ENCODE measurements at regions not wholly inside any gene's neighbourhood (a gene's known extent, or its start where the extent isn't known, plus 50 kb on each side); places are given as distances from the start of the nearest gene placed in this dataset.
"Not testable (repeated sequence)": the region's sequence is repeated elsewhere in the genome, so short reads cannot be mapped to it uniquely, and the experiment has no call there.

DNA sequence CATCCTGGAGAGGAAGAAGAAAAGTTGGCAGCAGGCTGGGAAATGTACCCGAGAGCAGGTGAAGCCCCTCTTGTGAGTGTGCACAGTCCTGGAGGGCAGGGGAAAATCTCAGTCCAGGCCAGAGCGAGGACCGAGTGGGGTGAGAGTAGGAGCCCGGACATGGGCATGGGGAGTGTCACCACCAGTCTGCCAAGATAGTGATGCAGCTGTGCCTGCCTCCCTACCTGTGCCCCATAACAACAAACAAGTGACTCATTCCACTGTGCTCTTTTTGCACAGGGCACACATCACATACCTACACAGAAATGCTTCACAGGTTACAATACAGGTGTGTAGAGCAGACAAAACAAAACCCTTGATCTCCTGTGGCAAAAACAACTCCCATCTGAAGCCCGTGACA, 205.9 kb upstream of the PELI2 start:
- no peaks in the 10 kb centered on the region for H3K9me3 ChIP-seq
- H3K4me3 ChIP-seq, result no peak overlapping the region
- H3K4me1 ChIP-seq, result peaks cover 3% of the 10 kb centered on the region
- H3K27me3 ChIP-seq, result no peaks in the 10 kb centered on the region
- no peak overlapping the region for H3K27ac ChIP-seq
- DNase-seq (ENCODE audit: low spot score in 2 of 2), result no peak
- H3K36me3 ChIP-seq, result no peaks in the 10 kb centered on the region
- 80% methylated on average over 5 of the region's 5 CpGs for WGBS
- TF ChIP-seq POLR2AphosphoS5 (IDR thresholded peaks at IDR 0.05) (no peak), EP300 (IDR thresholded peaks at IDR 0.05) (no peak)

DNA sequence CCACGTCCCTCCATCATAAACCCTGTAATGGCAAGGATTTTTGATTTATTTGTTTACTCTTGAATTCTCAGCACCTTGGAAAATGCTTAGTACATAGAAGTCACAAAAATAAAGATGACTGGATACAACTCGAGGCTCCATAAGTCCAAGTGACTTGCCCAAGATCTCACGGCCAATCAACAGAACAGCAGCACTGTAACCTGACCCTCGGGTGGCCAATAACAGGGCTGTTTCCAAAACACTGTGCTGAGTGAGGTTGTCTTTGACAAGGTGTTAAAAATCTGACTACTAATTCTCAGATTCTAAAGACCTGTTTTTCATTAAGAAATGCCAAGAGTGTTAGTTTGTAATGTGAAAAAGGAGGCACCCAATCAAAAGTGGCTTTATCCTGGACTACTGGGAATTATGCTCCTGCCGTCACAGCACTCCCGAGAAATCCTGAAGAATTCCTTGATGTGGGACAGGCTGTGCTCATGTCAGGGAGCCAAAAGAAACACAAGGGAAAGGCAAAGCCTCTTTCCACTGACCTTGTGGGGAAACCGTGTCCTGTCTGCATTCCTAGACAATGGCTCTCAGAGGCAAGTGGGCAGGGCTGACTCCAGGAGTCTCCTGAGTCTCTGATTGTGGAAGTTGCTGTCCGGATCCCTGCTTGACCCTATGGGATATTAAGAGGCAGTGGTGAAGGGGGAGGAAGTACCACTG, 204.7 kb upstream of the PELI2 start:
- Histone ChIP-seq H3K27ac (no peak overlapping the region), H3K9me3 (no peaks in the 10 kb centered on the region), H3K4me3 (no peak overlapping the region), H3K4me1 (peaks cover 3% of the 10 kb centered on the region), H3K36me3 (no peaks in the 10 kb centered on the region), H3K27me3 (no peaks in the 10 kb centered on the region)
- no peak for DNase-seq (ENCODE audit: low spot score in 2 of 2)
- no peak for TF ChIP-seq EP300 (IDR thresholded peaks at IDR 0.05)
- 59% methylated on average over 7 of the region's 8 CpGs for WGBS

DNA sequence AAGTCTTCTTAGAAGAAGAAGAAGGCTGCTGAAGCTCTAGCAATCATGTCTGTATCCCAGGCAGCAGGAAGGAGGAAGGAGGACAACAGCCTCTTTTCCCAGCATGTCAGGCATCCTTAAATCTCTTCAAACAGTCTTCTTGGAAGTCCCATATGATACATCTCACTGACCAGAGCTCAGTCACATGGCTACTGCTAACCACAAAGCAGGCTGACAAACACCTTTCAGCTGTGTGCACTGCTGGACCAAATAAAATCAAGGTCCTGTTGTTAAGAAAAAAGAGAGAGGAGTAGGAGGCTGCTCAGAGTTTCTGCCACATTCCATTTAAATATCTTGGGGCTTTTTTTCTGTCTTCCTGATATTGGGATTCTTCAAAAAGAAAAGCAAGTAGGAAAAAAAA, 203.4 kb upstream of the PELI2 start:
- no peak for DNase-seq (ENCODE audit: low spot score in 2 of 2)
- no peak overlapping the region for H3K4me3 ChIP-seq
- H3K27me3 ChIP-seq, result no peaks in the 10 kb centered on the region
- H3K36me3 ChIP-seq, result no peaks in the 10 kb centered on the region
- TF ChIP-seq POLR2AphosphoS5 (IDR thresholded peaks at IDR 0.05) (no peak), POLR2A (IDR thresholded peaks at IDR 0.05) (no peak), EP300 (IDR thresholded peaks at IDR 0.05) (no peak)
- TF ChIP-seq, protein P1, sequence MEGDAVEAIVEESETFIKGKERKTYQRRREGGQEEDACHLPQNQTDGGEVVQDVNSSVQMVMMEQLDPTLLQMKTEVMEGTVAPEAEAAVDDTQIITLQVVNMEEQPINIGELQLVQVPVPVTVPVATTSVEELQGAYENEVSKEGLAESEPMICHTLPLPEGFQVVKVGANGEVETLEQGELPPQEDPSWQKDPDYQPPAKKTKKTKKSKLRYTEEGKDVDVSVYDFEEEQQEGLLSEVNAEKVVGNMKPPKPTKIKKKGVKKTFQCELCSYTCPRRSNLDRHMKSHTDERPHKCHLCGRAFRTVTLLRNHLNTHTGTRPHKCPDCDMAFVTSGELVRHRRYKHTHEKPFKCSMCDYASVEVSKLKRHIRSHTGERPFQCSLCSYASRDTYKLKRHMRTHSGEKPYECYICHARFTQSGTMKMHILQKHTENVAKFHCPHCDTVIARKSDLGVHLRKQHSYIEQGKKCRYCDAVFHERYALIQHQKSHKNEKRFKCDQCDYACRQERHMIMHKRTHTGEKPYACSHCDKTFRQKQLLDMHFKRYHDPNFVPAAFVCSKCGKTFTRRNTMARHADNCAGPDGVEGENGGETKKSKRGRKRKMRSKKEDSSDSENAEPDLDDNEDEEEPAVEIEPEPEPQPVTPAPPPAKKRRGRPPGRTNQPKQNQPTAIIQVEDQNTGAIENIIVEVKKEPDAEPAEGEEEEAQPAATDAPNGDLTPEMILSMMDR (IDR thresholded peaks at IDR 0.05), result no peak
- no peaks in the 10 kb centered on the region for H3K9me3 ChIP-seq
- peaks cover 3% of the 10 kb centered on the region for H3K4me1 ChIP-seq
- H3K27ac ChIP-seq, result no peak overlapping the region

DNA sequence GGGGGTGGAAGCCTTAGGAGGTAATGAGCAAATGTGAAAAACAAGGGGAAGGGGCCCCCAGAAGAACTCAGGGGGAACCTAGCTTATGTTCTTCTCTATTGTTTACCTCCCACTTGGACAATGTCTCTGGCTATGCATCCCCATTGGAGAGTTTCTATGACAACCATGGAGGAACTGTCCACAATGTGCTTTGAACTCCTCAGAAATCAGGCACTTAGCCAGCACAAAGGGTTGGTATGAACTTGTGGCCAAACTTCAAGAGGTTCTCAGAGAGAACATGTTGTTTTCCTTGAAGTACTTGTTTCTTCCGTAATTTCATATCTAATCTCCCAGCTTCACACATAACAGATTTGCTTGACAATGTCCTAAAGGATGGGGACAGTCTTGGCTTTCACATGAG, 202.8 kb upstream of the PELI2 start:
- Histone ChIP-seq H3K9me3 (no peaks in the 10 kb centered on the region), H3K4me3 (no peak overlapping the region), H3K36me3 (no peaks in the 10 kb centered on the region), H3K4me1 (peaks cover 3% of the 10 kb centered on the region), H3K27me3 (no peaks in the 10 kb centered on the region), H3K27ac (no peak overlapping the region)
- 74% methylated on average over 1 of the region's 1 CpG for WGBS
- TF ChIP-seq POLR2AphosphoS5 (IDR thresholded peaks at IDR 0.05) (no peak), EP300 (IDR thresholded peaks at IDR 0.05) (no peak), POLR2A (IDR thresholded peaks at IDR 0.05) (no peak)
- TF ChIP-seq, protein P1 (IDR thresholded peaks at IDR 0.05), result no peak
- DNase-seq (ENCODE audit: low spot score in 2 of 2), result no peak

DNA sequence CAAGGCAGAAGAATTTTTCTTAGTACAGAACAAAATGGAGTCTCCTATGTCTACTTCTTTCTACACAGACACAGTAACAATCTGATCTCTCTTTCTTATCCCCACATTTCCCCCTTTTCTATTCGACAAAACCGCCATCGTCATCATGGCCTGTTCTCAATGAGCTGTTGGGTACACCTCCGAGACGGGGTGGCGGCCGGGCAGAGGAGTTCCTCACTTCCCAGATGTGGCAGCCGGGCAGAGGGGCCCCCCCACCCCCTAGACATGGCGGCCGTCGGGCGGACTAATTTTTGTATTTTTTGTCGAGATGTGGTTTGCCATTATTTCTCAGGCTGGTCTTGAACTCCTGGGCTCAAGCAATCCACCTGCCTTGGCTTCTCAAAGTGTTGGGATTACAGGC, 198.4 kb upstream of the PELI2 start:
- not testable (repeated sequence) for H3K27ac ChIP-seq; H3K4me1 ChIP-seq; H3K27me3 ChIP-seq; DNase-seq (ENCODE audit: low spot score in 2 of 2); H3K36me3 ChIP-seq; H3K4me3 ChIP-seq; H3K9me3 ChIP-seq
- 95% methylated on average over 13 of the region's 13 CpGs for WGBS

DNA sequence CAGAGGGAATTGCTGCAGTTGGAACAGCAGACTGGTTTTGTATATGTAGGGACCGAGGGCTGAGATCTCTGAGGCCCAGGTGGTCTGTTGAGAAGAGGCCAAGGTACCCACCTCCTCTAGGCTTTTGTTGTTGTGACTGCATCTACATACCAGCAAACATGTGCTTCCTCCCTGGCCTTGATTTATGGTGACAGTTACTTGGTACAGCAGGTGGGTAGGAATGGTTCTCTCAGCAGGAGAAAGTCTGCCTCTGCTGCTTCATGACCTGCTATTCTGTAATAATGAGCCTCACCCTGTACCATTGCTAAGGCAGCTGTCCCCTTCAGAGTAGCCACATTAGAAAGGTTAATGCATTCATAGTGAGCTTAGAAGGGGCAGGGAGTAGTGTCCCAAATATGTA, 196.7 kb upstream of the PELI2 start:
- no peaks in the 10 kb centered on the region for H3K4me1 ChIP-seq
- no peaks in the 10 kb centered on the region for H3K9me3 ChIP-seq
- H3K36me3 ChIP-seq, result no peaks in the 10 kb centered on the region
- no peak overlapping the region for H3K27ac ChIP-seq
- no peaks in the 10 kb centered on the region for H3K27me3 ChIP-seq
- H3K4me3 ChIP-seq, result no peak overlapping the region
- 75% methylated on average over 1 of the region's 1 CpG for WGBS
- no peak for DNase-seq (ENCODE audit: low spot score in 2 of 2)
- TF ChIP-seq POLR2A (IDR thresholded peaks at IDR 0.05), result no peak
- TF ChIP-seq, protein P1 (IDR thresholded peaks at IDR 0.05), result no peak
- no peak for TF ChIP-seq EP300 (IDR thresholded peaks at IDR 0.05)
- no peak for TF ChIP-seq POLR2AphosphoS5 (IDR thresholded peaks at IDR 0.05)

DNA sequence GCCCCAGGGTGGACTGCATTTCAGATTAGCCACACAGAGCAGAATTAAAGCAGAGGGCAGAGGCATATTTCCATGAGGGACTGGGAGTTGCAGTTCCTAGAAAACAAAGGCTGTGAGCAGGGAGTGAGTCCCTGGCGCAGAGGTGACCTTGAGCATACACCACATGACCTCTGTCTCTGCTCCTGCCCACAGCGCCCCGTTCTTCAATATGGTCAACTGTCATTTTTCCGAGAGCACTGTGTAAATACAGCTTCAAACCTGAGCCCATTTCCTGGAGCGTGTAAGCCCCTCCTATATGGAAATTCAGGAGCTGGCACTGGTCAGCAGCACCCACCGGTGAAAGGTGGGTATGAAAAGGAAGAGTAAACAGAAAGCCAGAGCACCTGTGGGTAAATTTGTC, 192.2 kb upstream of the PELI2 start:
- Histone ChIP-seq H3K4me3 (no peak overlapping the region), H3K27me3 (no peaks in the 10 kb centered on the region), H3K9me3 (no peaks in the 10 kb centered on the region), H3K27ac (no peak overlapping the region), H3K4me1 (no peaks in the 10 kb centered on the region), H3K36me3 (no peaks in the 10 kb centered on the region)
- TF ChIP-seq POLR2AphosphoS5 (IDR thresholded peaks at IDR 0.05) (no peak), POLR2A (IDR thresholded peaks at IDR 0.05) (no peak), EP300 (IDR thresholded peaks at IDR 0.05) (no peak)
- TF ChIP-seq, protein P1 (IDR thresholded peaks at IDR 0.05), result no peak
- no peak for DNase-seq (ENCODE audit: low spot score in 2 of 2)
- WGBS, result 83% methylated on average over 6 of the region's 6 CpGs
